HEK293T (cell line): ENCODE measurements at regions not wholly inside any gene's neighbourhood (a gene's known extent, or its start where the extent isn't known, plus 50 kb on each side); places are given as distances from the start of the nearest gene placed in this dataset.

Experiments used
- CTCF ChIA-PET: fragments of 350-600 bp; formaldehyde crosslinking; extraction: SDS; loops from one replicate; lab custom pipeline; 2021; ENCODE audit warnings: antibody characterized with exemption, inconsistent platforms; lab: Yijun Ruan, JAX
- POLR2A ChIA-PET: fragments of 350-600 bp; formaldehyde crosslinking; extraction: SDS; loops from one replicate; lab custom pipeline; 2020; ENCODE audit warnings: antibody characterized with exemption, inconsistent platforms; lab: Yijun Ruan, JAX
- DNase-seq: peaks from one replicate; pipeline ENCODE4 v3.0.0; 2012; ENCODE audit warnings: mixed read lengths; ENCODE audit errors: extremely low spot score
- ARNT ChIP-seq: fragments of 450-650 bp; IDR thresholded peaks from 2 replicates; pipeline ENCODE4 v1.6.1; 2017; ENCODE audit warnings: mild to moderate bottlenecking
- BHLHE40 ChIP-seq: fragments of 450-650 bp; IDR thresholded peaks from 2 replicates; pipeline ENCODE4 v1.6.1; 2016; ENCODE audit warnings: mild to moderate bottlenecking, moderate library complexity, borderline replicate concordance
- CTBP1 ChIP-seq: fragments of 450-650 bp; IDR thresholded peaks from 2 replicates; pipeline ENCODE4 v1.6.1; 2016; ENCODE audit warnings: borderline replicate concordance
- ELF4 ChIP-seq: fragments of 450-650 bp; IDR thresholded peaks from 2 replicates; pipeline ENCODE4 v1.6.1; 2017; ENCODE audit warnings: antibody characterized with exemption
- FOXA1 ChIP-seq: fragments of 450-650 bp; IDR thresholded peaks from 2 replicates; pipeline ENCODE4 v1.6.1; 2016; ENCODE audit warnings: mild to moderate bottlenecking
- FOXK2 ChIP-seq: fragments of 450-650 bp; IDR thresholded peaks from 2 replicates; pipeline ENCODE4 v1.6.1; 2016; ENCODE audit warnings: mild to moderate bottlenecking
- FOXM1 ChIP-seq: fragments of 450-650 bp; IDR thresholded peaks from 2 replicates; pipeline ENCODE4 v1.6.1; 2017; ENCODE audit warnings: mild to moderate bottlenecking, borderline replicate concordance
- HDGF ChIP-seq: fragments of 450-650 bp; IDR thresholded peaks from 2 replicates; pipeline ENCODE4 v1.6.1; 2017; ENCODE audit warnings: antibody characterized with exemption, borderline replicate concordance
- L3MBTL2 ChIP-seq: fragments of 450-650 bp; conservative IDR thresholded peaks from 2 replicates; pipeline ENCODE4 v1.6.1; 2016; ENCODE audit warnings: mild to moderate bottlenecking
- LEF1 ChIP-seq: fragments of 450-650 bp; IDR thresholded peaks from 2 replicates; pipeline ENCODE4 v1.6.1; 2017; ENCODE audit warnings: mild to moderate bottlenecking, borderline replicate concordance
- NFRKB ChIP-seq: fragments of 450-650 bp; IDR thresholded peaks from 2 replicates; pipeline ENCODE4 v1.6.1; 2016; ENCODE audit warnings: mild to moderate bottlenecking, moderate library complexity
- SP1 ChIP-seq: fragments of 450-650 bp; IDR thresholded peaks from 2 replicates; pipeline ENCODE4 v1.6.1; 2017
- SUZ12 ChIP-seq: fragments of 450-650 bp; IDR thresholded peaks from 2 replicates; pipeline ENCODE4 v1.6.1; 2016; ENCODE audit warnings: mild to moderate bottlenecking
- TARDBP ChIP-seq: fragments of 450-650 bp; IDR thresholded peaks from 2 replicates; pipeline ENCODE4 v1.6.1; 2016
- ZNF384 ChIP-seq: fragments of 450-650 bp; IDR thresholded peaks from 2 replicates; pipeline ENCODE4 v1.6.1; 2016
- TF ChIP-seq, protein P1 (sequence below): fragments of 450-650 bp; IDR thresholded peaks from 2 replicates; pipeline ENCODE4 v1.6.1; 2016

- no peak for DNase-seq
- CTCF ChIA-PET = no interaction called here
- TF ChIP-seq SUZ12 (no peak), BHLHE40 (no peak)
- POLR2A ChIA-PET = no interaction called here
Measured at GRCh38 chr15:47932951-47933641, 187.7 kb upstream of the SLC24A5 start.

- no peak for TF ChIP-seq LEF1
- TF ChIP-seq ZNF384 = no peak
- TF ChIP-seq, protein P1, sequence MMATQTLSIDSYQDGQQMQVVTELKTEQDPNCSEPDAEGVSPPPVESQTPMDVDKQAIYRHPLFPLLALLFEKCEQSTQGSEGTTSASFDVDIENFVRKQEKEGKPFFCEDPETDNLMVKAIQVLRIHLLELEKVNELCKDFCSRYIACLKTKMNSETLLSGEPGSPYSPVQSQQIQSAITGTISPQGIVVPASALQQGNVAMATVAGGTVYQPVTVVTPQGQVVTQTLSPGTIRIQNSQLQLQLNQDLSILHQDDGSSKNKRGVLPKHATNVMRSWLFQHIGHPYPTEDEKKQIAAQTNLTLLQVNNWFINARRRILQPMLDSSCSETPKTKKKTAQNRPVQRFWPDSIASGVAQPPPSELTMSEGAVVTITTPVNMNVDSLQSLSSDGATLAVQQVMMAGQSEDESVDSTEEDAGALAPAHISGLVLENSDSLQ = no peak
- no peak for TF ChIP-seq L3MBTL2
- TF ChIP-seq TARDBP = no peak
- TF ChIP-seq BHLHE40 = no peak
- no peak for TF ChIP-seq NFRKB
- POLR2A ChIA-PET = no interaction called here
- no peak for DNase-seq
- CTCF ChIA-PET = no interaction called here
Measured at GRCh38 chr15:47933865-47934264, 186.9 kb upstream of the SLC24A5 start.

- DNase-seq = no peak
- ChIA-PET POLR2A (no interaction called here), CTCF (no interaction called here)
- TF ChIP-seq TARDBP (no peak), SP1 (no peak), HDGF (no peak), NFRKB (no peak), SUZ12 (no peak), L3MBTL2 (no peak), ZNF384 (no peak), LEF1 (no peak), ELF4 (no peak), ARNT (no peak), CTBP1 (no peak), FOXM1 (no peak)
- TF ChIP-seq, protein P1 = no peak
Measured at GRCh38 chr15:47934342-47934741, 186.4 kb upstream of the SLC24A5 start.

DNA sequence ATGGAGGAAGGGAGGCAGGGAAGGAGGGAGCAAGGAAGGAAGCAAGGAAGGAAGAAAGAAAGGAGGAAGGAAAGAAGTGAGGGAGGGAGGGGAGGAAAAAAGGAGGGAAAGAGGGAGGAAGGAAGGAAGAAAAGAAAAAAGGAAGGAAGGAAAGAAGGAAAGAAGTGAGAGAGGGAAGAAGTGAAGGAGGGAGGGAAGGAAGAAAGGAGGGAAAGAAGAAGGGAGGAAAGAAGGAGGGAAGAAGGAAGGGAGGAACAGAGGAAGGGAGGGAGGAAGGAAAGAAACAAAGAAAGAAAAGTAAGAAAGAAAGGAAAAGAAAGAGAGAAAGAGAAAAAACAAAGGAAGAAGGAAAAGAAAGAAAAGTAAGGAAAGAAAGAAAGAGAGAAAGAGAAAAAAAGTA lies 183.0 kb upstream of the SLC24A5 start:
- no peak for DNase-seq
- ChIA-PET POLR2A (no interaction called here), CTCF (no interaction called here)
- TF ChIP-seq, protein P1 = no peak

GRCh38 chr15:47944637-47945288 lies 176.0 kb upstream of the SLC24A5 start:
- ChIA-PET CTCF (no interaction called here), POLR2A (no interaction called here)
- TF ChIP-seq FOXA1 (no peak), SUZ12 (no peak), CTBP1 (no peak), FOXK2 (no peak)

GRCh38 chr15:47945872-47946650 lies 174.7 kb upstream of the SLC24A5 start:
- no peak for TF ChIP-seq TARDBP
- ChIA-PET CTCF (no interaction called here), POLR2A (no interaction called here)
- DNase-seq = no peak

More at GRCh38 chr15:47944637-47945288, 176.0 kb upstream of the SLC24A5 start:
- DNase-seq = no peak

DNA sequence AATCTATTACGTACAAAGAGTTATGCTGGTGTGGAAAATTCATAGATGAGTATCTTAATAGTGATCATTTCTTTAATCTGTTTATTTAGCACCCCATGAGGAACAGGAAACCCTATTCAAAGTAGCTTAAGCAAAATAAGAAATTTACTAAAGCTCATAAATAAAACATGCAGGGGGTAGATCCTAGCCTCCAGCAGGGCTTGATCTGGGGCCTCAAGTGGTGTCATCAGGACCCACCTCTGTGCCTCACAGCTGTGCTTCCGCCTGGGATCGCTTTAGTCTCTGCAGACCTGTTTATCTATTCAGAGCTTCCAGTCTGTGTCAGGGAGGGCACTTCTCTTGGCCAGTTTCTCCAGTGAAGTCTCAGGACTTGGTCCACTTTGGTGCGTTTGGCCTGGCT lies 171.0 kb upstream of the SLC24A5 start:
- no peak for TF ChIP-seq NFRKB
- no peak for TF ChIP-seq SUZ12
- TF ChIP-seq, protein P1 = no peak
- TF ChIP-seq LEF1 = no peak
- no peak for TF ChIP-seq BHLHE40
- TF ChIP-seq TARDBP = no peak
- no peak for TF ChIP-seq ELF4
- no peak for TF ChIP-seq FOXK2
- TF ChIP-seq HDGF = no peak
- TF ChIP-seq SP1 = no peak
- no peak for TF ChIP-seq ZNF384
- no peak for TF ChIP-seq L3MBTL2
- TF ChIP-seq CTBP1 = no peak
- TF ChIP-seq FOXM1 = no peak
- no peak for TF ChIP-seq ARNT
- no peak for TF ChIP-seq FOXA1
- CTCF ChIA-PET = no interaction called here
- POLR2A ChIA-PET = no interaction called here
- DNase-seq = no peak
